ENCODE measurements at regions not wholly inside any gene's neighbourhood (a gene's known extent, or its start where the extent isn't known, plus 50 kb on each side); places are given as distances from the start of the nearest gene placed in this dataset.

DNA sequence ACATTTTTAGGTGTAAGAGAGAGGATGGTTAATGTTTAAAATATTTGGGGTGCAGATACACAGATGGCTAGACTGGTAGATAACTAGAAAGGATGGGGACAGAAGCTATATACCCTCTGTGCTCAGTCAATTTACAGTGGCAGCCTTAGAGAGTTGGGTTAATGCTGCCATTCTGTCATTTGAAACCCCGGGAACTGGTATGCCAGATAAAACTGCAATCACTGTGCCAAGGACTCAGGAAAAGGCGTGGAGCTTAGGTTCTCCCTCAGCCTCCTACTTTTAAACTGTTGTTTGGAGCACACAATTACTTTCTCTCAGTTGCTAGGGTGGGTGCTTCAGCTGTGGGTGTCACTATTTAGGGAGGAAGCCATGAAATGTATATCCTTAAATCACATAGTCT is 90.0 kb upstream of the HNRNPU start:
- TF ChIP-seq, protein P1, sequence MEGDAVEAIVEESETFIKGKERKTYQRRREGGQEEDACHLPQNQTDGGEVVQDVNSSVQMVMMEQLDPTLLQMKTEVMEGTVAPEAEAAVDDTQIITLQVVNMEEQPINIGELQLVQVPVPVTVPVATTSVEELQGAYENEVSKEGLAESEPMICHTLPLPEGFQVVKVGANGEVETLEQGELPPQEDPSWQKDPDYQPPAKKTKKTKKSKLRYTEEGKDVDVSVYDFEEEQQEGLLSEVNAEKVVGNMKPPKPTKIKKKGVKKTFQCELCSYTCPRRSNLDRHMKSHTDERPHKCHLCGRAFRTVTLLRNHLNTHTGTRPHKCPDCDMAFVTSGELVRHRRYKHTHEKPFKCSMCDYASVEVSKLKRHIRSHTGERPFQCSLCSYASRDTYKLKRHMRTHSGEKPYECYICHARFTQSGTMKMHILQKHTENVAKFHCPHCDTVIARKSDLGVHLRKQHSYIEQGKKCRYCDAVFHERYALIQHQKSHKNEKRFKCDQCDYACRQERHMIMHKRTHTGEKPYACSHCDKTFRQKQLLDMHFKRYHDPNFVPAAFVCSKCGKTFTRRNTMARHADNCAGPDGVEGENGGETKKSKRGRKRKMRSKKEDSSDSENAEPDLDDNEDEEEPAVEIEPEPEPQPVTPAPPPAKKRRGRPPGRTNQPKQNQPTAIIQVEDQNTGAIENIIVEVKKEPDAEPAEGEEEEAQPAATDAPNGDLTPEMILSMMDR (IDR thresholded peaks at IDR 0.05; ENCODE audit: low read depth, low read length): no peak
- TF ChIP-seq EZH2phosphoT487 (IDR thresholded peaks at IDR 0.05; ENCODE audit: low read depth): no peak
